Right ventricle myocardium inferior (tissue), 1 donor: ENCODE measurements at regions not wholly inside any gene's neighbourhood (a gene's known extent, or its start where the extent isn't known, plus 50 kb on each side); places are given as distances from the start of the nearest gene placed in this dataset.

Experiments used
- ATAC-seq: fragments of 200-7000 bp; cut with Tn5 transposase; one replicate; pipeline ENCODE4 v1.9.1; 2020; ENCODE audit warnings: mild to moderate bottlenecking, moderate library complexity
- DNase-seq: peaks from one replicate; pipeline ENCODE4 v3.0.0; 2021; ENCODE audit errors: missing footprints
- intact Hi-C: fragments of 100-400 bp; cut with DNase I; formaldehyde crosslinking; loops from one replicate; pipeline ENCODE4 v1.11.0; 2022
- donor health status: DM: no; HTN: yes; CAD: no; lungs with severe emphysema.

GRCh38 chr10:64515970-64516699, 994.9 kb downstream of the REEP3 start:
- intact Hi-C loops = no loop called here
- ATAC-seq (no peak), DNase-seq (no peak)

GRCh38 chr10:64518456-64518855, 997.3 kb downstream of the REEP3 start:
- DNase-seq (no peak), ATAC-seq (no peak)
- intact Hi-C loops = no loop called here

GRCh38 chr10:64519427-64519826, 998.2 kb downstream of the REEP3 start:
- no peak for DNase-seq
- intact Hi-C loops = no loop called here
- ATAC-seq = no peak

- no peak for ATAC-seq
- no peak for DNase-seq
- intact Hi-C loops = no loop called here
These were observed 998.6 kb downstream of the REEP3 start for GRCh38 chr10:64519831-64520230.

- DNase-seq (no peak), ATAC-seq (no peak)
- intact Hi-C loops = no loop called here
These were observed 1002.0 kb downstream of the REEP3 start for GRCh38 chr10:64523065-64523759.

GRCh38 chr10:64528294-64529002, 1007.2 kb downstream of the REEP3 start:
- ATAC-seq = no peak
- intact Hi-C loops = no loop called here
- DNase-seq = no peak

GRCh38 chr10:64529003-64529350, 1007.8 kb downstream of the REEP3 start:
- DNase-seq (no peak), ATAC-seq (no peak)
- intact Hi-C loops = no loop called here

GRCh38 chr10:64534616-64535015, 1013.4 kb downstream of the REEP3 start:
- no peak for DNase-seq
- intact Hi-C loops = no loop called here
- ATAC-seq = no peak

GRCh38 chr10:64535131-64535867, 1014.1 kb downstream of the REEP3 start:
- intact Hi-C loops = no loop called here
- DNase-seq (no peak), ATAC-seq (no peak)

GRCh38 chr10:64537112-64537511, 1015.9 kb downstream of the REEP3 start:
- intact Hi-C loops = no loop called here
- ATAC-seq = no peak

GRCh38 chr10:64537928-64538327, 1016.7 kb downstream of the REEP3 start:
- no peak for ATAC-seq
- intact Hi-C loops = no loop called here
- no peak for DNase-seq

More at GRCh38 chr10:64537112-64537511, 1015.9 kb downstream of the REEP3 start:
- DNase-seq = no peak

- intact Hi-C loops = no loop called here
- no peak for ATAC-seq
These were observed 1024.9 kb downstream of the REEP3 start for GRCh38 chr10:64546073-64546472.

GRCh38 chr10:64547168-64547567, 1026.0 kb downstream of the REEP3 start:
- ATAC-seq = no peak
- no peak for DNase-seq
- intact Hi-C loops = no loop called here

More at GRCh38 chr10:64546073-64546472, 1024.9 kb downstream of the REEP3 start:
- DNase-seq = no peak

- DNase-seq = no peak
- intact Hi-C loops = no loop called here
- no peak for ATAC-seq
These were observed 1034.5 kb downstream of the REEP3 start for GRCh38 chr10:64555666-64556065.

GRCh38 chr10:64558094-64558835, 1037.1 kb downstream of the REEP3 start:
- ATAC-seq (no peak), DNase-seq (no peak)
- intact Hi-C loops = no loop called here

- DNase-seq (no peak), ATAC-seq (no peak)
- intact Hi-C loops = no loop called here
These were observed 1049.9 kb downstream of the REEP3 start for GRCh38 chr10:64571056-64571455.

GRCh38 chr10:64573623-64574325, 1052.6 kb downstream of the REEP3 start:
- intact Hi-C loops = no loop called here
- DNase-seq (no peak), ATAC-seq (no peak)

- intact Hi-C loops = no loop called here
- ATAC-seq (no peak), DNase-seq (no peak)
These were observed 1053.2 kb downstream of the REEP3 start for GRCh38 chr10:64574371-64574770.
